ENCODE measurements at regions not wholly inside any gene's neighbourhood (a gene's known extent, or its start where the extent isn't known, plus 50 kb on each side); places are given as distances from the start of the nearest gene placed in this dataset.
A peak's percentile ranks its signal among the peaks of the same experiment; 100 is the strongest.

DNA sequence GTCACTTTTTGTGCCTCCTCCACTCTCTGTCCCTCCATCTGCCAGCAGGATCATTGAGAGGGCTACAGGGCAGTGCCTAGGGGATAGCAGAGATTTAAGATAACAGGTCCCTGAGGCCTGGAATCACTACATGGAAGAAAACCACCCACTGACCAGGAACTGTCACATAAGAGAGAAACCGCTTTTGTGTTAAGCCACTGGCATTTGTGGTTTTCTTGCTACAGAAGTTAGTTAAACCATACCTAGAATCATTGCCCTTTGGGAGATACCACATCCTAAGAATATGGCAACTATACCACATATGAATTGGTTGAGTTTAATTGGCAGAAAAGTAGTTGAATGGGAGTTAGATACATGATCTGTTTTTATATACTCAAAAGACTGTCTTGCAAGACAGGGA is 112.8 kb upstream of the LPP start:
- intact Hi-C loops (cut with DNase I; ENCODE audit: low total_unique reads): no loop called here
- H3K27me3 ChIP-seq: no peaks in the 10 kb centered on the region
- no peak for DNase-seq
- H3K4me1 ChIP-seq: peaks cover 18 to 19% of the 10 kb centered on the region in 2 donors
- TF ChIP-seq POLR2A (IDR thresholded peaks at IDR 0.05): no peak
- TF ChIP-seq, protein P1, sequence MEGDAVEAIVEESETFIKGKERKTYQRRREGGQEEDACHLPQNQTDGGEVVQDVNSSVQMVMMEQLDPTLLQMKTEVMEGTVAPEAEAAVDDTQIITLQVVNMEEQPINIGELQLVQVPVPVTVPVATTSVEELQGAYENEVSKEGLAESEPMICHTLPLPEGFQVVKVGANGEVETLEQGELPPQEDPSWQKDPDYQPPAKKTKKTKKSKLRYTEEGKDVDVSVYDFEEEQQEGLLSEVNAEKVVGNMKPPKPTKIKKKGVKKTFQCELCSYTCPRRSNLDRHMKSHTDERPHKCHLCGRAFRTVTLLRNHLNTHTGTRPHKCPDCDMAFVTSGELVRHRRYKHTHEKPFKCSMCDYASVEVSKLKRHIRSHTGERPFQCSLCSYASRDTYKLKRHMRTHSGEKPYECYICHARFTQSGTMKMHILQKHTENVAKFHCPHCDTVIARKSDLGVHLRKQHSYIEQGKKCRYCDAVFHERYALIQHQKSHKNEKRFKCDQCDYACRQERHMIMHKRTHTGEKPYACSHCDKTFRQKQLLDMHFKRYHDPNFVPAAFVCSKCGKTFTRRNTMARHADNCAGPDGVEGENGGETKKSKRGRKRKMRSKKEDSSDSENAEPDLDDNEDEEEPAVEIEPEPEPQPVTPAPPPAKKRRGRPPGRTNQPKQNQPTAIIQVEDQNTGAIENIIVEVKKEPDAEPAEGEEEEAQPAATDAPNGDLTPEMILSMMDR (IDR thresholded peaks at IDR 0.05 in 4 of 5, conservative IDR thresholded peaks at IDR 0.05 in 1 of 5): no peak
- no peak overlapping the region for H3K27ac ChIP-seq
- H3K36me3 ChIP-seq: no peaks in the 10 kb centered on the region
- in situ Hi-C loops (cut with MboI; ENCODE audit: low sequenced_read_pairs in 4 of 4): loop anchor here in 2 of 4 donors (25.0 kb wide), 1 partner anchor 921 kb away; no protein-coding TSS in a partner anchor
- no peak overlapping the region for H3K4me3 ChIP-seq
- no peaks in the 10 kb centered on the region for H3K9me3 ChIP-seq
- no peak for ATAC-seq

GRCh38 chr3:188041895-188042294 is 112.1 kb upstream of the LPP start:
- in situ Hi-C loops (cut with MboI; ENCODE audit: low sequenced_read_pairs in 4 of 4) (loop anchor here in 2 of 4 donors (25.0 kb wide), 1 partner anchor 920 kb away; no protein-coding TSS in a partner anchor), intact Hi-C loops (cut with DNase I; ENCODE audit: low total_unique reads) (no loop called here)
- no peak for DNase-seq
- peak overlapping the region in 2 of 4 donors; percentile 1 to 13 for H3K27ac ChIP-seq
- H3K36me3 ChIP-seq: no peaks in the 10 kb centered on the region
- no peak for TF ChIP-seq POLR2A (IDR thresholded peaks at IDR 0.05)
- TF ChIP-seq, protein P1 (IDR thresholded peaks at IDR 0.05 in 4 of 5, conservative IDR thresholded peaks at IDR 0.05 in 1 of 5): no peak
- H3K9me3 ChIP-seq: no peaks in the 10 kb centered on the region
- H3K27me3 ChIP-seq: no peaks in the 10 kb centered on the region
- ATAC-seq: no peak
- H3K4me1 ChIP-seq: peaks cover 13 to 14% of the 10 kb centered on the region in 2 donors
- no peak overlapping the region for H3K4me3 ChIP-seq

- Histone ChIP-seq H3K4me3 (no peak overlapping the region), H3K27ac (peak overlapping the region in 2 of 4 donors; percentile 1 to 13), H3K9me3 (no peaks in the 10 kb centered on the region), H3K4me1 (peaks cover 7 to 10% of the 10 kb centered on the region in 2 donors), H3K36me3 (no peaks in the 10 kb centered on the region), H3K27me3 (no peaks in the 10 kb centered on the region)
- DNase-seq (no peak), ATAC-seq (peak in 1 of 2 donors; percentile 39)
- intact Hi-C loops (cut with DNase I; ENCODE audit: low total_unique reads): no loop called here
- TF ChIP-seq, protein P1 (IDR thresholded peaks at IDR 0.05 in 4 of 5, conservative IDR thresholded peaks at IDR 0.05 in 1 of 5): no peak
- TF ChIP-seq POLR2A (IDR thresholded peaks at IDR 0.05): no peak
- in situ Hi-C loops (cut with MboI; ENCODE audit: low sequenced_read_pairs in 4 of 4): loop anchor here in 2 of 4 donors (25.0 kb wide), 1 partner anchor 920 kb away; no protein-coding TSS in a partner anchor
Observed at GRCh38 chr3:188042466-188042865, 111.5 kb upstream of the LPP start.

GRCh38 chr3:188043891-188044290 is 110.1 kb upstream of the LPP start:
- DNase-seq: no peak
- no peak overlapping the region for H3K4me3 ChIP-seq
- in situ Hi-C loops (cut with MboI; ENCODE audit: low sequenced_read_pairs in 4 of 4): loop anchor here in 2 of 4 donors (25.0 kb wide), 1 partner anchor 918 kb away; no protein-coding TSS in a partner anchor
- H3K9me3 ChIP-seq: no peaks in the 10 kb centered on the region
- ATAC-seq: no peak
- no peak overlapping the region for H3K27ac ChIP-seq
- TF ChIP-seq, protein P1 (IDR thresholded peaks at IDR 0.05 in 4 of 5, conservative IDR thresholded peaks at IDR 0.05 in 1 of 5): no peak
- no peak for TF ChIP-seq POLR2A (IDR thresholded peaks at IDR 0.05)
- peaks cover 5 to 10% of the 10 kb centered on the region in 2 donors for H3K4me1 ChIP-seq
- no peaks in the 10 kb centered on the region for H3K36me3 ChIP-seq
- intact Hi-C loops (cut with DNase I; ENCODE audit: low total_unique reads): no loop called here
- no peaks in the 10 kb centered on the region for H3K27me3 ChIP-seq

Data from gastrocnemius medialis (tissue), 4 donors.